NOMO-1 (cell line): ENCODE measurements at regions not wholly inside any gene's neighbourhood (a gene's known extent, or its start where the extent isn't known, plus 50 kb on each side); places are given as distances from the start of the nearest gene placed in this dataset.
"Not testable (repeated sequence)": the region's sequence is repeated elsewhere in the genome, so short reads cannot be mapped to it uniquely, and the experiment has no call there.

Experiments used
- DNase-seq, 2 experiments: peaks; one replicate each; lab custom pipeline; 2025; ENCODE audit not compliant: unreplicated experiment in 2 of 2; lab: John Stamatoyannopoulos, UW

- DNase-seq, result no peak
Observed at GRCh38 chr18:76307293-76307690, 187.8 kb downstream of the ZNF516 start.

- no peak for DNase-seq
Observed at GRCh38 chr18:76306685-76307292, 188.3 kb downstream of the ZNF516 start.

GRCh38 chr18:76285866-76286265 lies 209.2 kb downstream of the ZNF516 start:
- DNase-seq, result no peak

GRCh38 chr18:76281565-76281964 lies 213.5 kb downstream of the ZNF516 start:
- no peak for DNase-seq

- DNase-seq, result no peak
Observed at GRCh38 chr18:76277801-76278200, 217.2 kb downstream of the ZNF516 start.

- DNase-seq, result no peak
Observed at GRCh38 chr18:76275727-76276313, 219.2 kb downstream of the ZNF516 start.

GRCh38 chr18:76274468-76275289 lies 220.4 kb downstream of the ZNF516 start:
- DNase-seq, result no peak

GRCh38 chr18:76273956-76274355 lies 221.1 kb downstream of the ZNF516 start:
- no peak for DNase-seq

- no peak for DNase-seq
Observed at GRCh38 chr18:76273036-76273545, 222.0 kb downstream of the ZNF516 start.

GRCh38 chr18:76267423-76267822 lies 227.6 kb downstream of the ZNF516 start:
- not testable (repeated sequence) for DNase-seq

- DNase-seq, result no peak
Observed at GRCh38 chr18:76266236-76266991, 228.6 kb downstream of the ZNF516 start.

- DNase-seq, result no peak
Observed at GRCh38 chr18:76265497-76266235, 229.4 kb downstream of the ZNF516 start.

GRCh38 chr18:76264876-76265250 lies 230.2 kb downstream of the ZNF516 start:
- DNase-seq, result no peak

- no peak for DNase-seq
Observed at GRCh38 chr18:76264198-76264875, 230.7 kb downstream of the ZNF516 start.

- DNase-seq, result no peak
Observed at GRCh38 chr18:76263046-76264005, 231.7 kb downstream of the ZNF516 start.

GRCh38 chr18:76260941-76261472 lies 234.0 kb downstream of the ZNF516 start:
- no peak for DNase-seq

- DNase-seq, result no peak
Observed at GRCh38 chr18:76259711-76260110, 235.3 kb downstream of the ZNF516 start.

GRCh38 chr18:76259096-76259495 lies 235.9 kb downstream of the ZNF516 start:
- DNase-seq, result no peak
